Mesendoderm (in vitro differentiated cells): ENCODE measurements at regions not wholly inside any gene's neighbourhood (a gene's known extent, or its start where the extent isn't known, plus 50 kb on each side); places are given as distances from the start of the nearest gene placed in this dataset.

Experiments
- DNase-seq: peaks from one replicate; pipeline ENCODE4 v3.0.0; 2013
- H2AK5ac ChIP-seq: 2 replicates; pipeline ENCODE4 v1.6.1; 2013; ENCODE audit warnings: low read length, inconsistent platforms
- H2BK120ac ChIP-seq: 2 replicates; pipeline ENCODE4 v1.6.1; 2013; ENCODE audit warnings: low read depth, mild to moderate bottlenecking, low read length, moderate library complexity, mixed read lengths
- H2BK15ac ChIP-seq: replicated peaks from 2 replicates; pipeline ENCODE4 v1.6.1; 2013; ENCODE audit warnings: low read depth, mild to moderate bottlenecking, moderate library complexity
- H2BK5ac ChIP-seq: 2 replicates; pipeline ENCODE4 v1.6.1; 2013; ENCODE audit warnings: low read length, inconsistent platforms
- H3K18ac ChIP-seq: 2 replicates; pipeline ENCODE4 v1.6.1; 2013; ENCODE audit warnings: mild to moderate bottlenecking, low read length, mixed read lengths
- H3K23ac ChIP-seq: one replicate; pipeline ENCODE4 v1.6.1; 2013; ENCODE audit warnings: low read length
- H3K27ac ChIP-seq: 2 replicates; pipeline ENCODE4 v1.5.1; 2013; ENCODE audit warnings: low read depth, mild to moderate bottlenecking, inconsistent platforms, low read length, moderate library complexity
- H3K27me3 ChIP-seq: 2 replicates; pipeline ENCODE4 v1.6.1; 2013; ENCODE audit warnings: low read length, control low read depth, mild to moderate bottlenecking, inconsistent platforms; ENCODE audit not compliant: insufficient read depth, poor library complexity
- H3K36me3 ChIP-seq: 2 replicates; pipeline ENCODE4 v1.6.1; 2013; ENCODE audit warnings: low read length, inconsistent platforms; ENCODE audit not compliant: control insufficient read depth, insufficient read depth
- H3K4ac ChIP-seq: one replicate; pipeline ENCODE4 v1.6.1; 2013; ENCODE audit warnings: low read depth, mild to moderate bottlenecking, low read length, moderate library complexity
- H3K4me1 ChIP-seq: 2 replicates; pipeline ENCODE4 v1.6.1; 2013; ENCODE audit warnings: low read depth, low read length, inconsistent platforms; ENCODE audit not compliant: control insufficient read depth
- H3K4me2 ChIP-seq: 2 replicates; pipeline ENCODE4 v1.6.1; 2013; ENCODE audit warnings: low read length
- H3K4me3 ChIP-seq: 2 replicates; pipeline ENCODE4 v1.5.1; 2013; ENCODE audit warnings: mild to moderate bottlenecking, low read length
- H3K56ac ChIP-seq: one replicate; pipeline ENCODE4 v1.6.1; 2013; ENCODE audit warnings: low read length
- H3K79me1 ChIP-seq: 2 replicates; pipeline ENCODE4 v1.6.1; 2013; ENCODE audit warnings: low read length, inconsistent platforms
- H3K79me2 ChIP-seq: 2 replicates; pipeline ENCODE4 v1.6.1; 2013; ENCODE audit warnings: mild to moderate bottlenecking, low read length; ENCODE audit not compliant: control insufficient read depth, insufficient read depth
- H3K9ac ChIP-seq: 2 replicates; pipeline ENCODE4 v1.6.1; 2013; ENCODE audit warnings: low read length, inconsistent platforms
- H4K5ac ChIP-seq: one replicate; pipeline ENCODE4 v1.6.1; 2013; ENCODE audit warnings: low read length
- H4K8ac ChIP-seq: one replicate; pipeline ENCODE4 v1.6.1; 2013; ENCODE audit warnings: low read depth, mild to moderate bottlenecking, control low read depth, low read length, moderate library complexity
- WGBS: extraction: QIAGEN DNeasy Blood & Tissue Kit; methylation state at CpG from one replicate; pipeline ENCODE4 v1.1.7; 2013; ENCODE audit warnings: low lambda C conversion rate, missing lambda C conversion rate; ENCODE audit not compliant: insufficient coverage; ENCODE audit errors: extremely low coverage; 5-methylcytosine and 5-hydroxymethylcytosine counted together

DNA sequence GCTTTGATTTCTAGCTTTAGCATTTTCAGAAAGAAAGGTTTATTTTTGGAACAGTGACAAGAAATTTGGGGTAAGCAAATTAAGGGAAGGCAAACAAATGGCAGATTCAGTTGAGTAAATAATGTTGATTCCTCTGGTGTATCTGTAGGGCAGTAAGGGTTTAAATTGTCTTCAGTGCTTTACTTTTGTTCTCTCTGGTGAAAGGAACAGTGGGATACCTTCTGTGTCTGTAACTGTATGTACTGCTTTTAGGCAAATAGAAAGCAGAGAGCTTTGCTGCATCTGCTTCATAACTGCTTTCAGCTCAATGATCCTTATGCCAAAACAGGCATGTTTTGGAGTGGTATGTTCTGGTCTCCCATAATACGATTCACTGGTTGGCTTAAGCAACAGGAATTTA is 932.1 kb upstream of the SLIT2 start:
- H3K27ac ChIP-seq, result no peak overlapping the region
- H3K9ac ChIP-seq, result no peak overlapping the region
- no peak overlapping the region for H3K4me2 ChIP-seq
- H2BK120ac ChIP-seq, result no peak overlapping the region
- H3K23ac ChIP-seq, result no peak overlapping the region
- no peaks in the 10 kb centered on the region for H3K79me1 ChIP-seq
- H3K27me3 ChIP-seq, result no peaks in the 10 kb centered on the region
- H3K4me1 ChIP-seq, result no peaks in the 10 kb centered on the region
- no peak overlapping the region for H3K56ac ChIP-seq
- no peak overlapping the region for H2AK5ac ChIP-seq
- H2BK5ac ChIP-seq, result no peak overlapping the region
- no peak overlapping the region for H2BK15ac ChIP-seq
- H3K18ac ChIP-seq, result no peak overlapping the region
- H4K5ac ChIP-seq, result no peak overlapping the region
- no peak overlapping the region for H3K4ac ChIP-seq
- DNase-seq, result no peak
- H4K8ac ChIP-seq, result no peak overlapping the region
- WGBS, result no CpG with 5 or more reads among the region's 1 CpG
- H3K79me2 ChIP-seq, result no peaks in the 10 kb centered on the region
- H3K4me3 ChIP-seq, result no peak overlapping the region
- no peaks in the 10 kb centered on the region for H3K36me3 ChIP-seq

DNA sequence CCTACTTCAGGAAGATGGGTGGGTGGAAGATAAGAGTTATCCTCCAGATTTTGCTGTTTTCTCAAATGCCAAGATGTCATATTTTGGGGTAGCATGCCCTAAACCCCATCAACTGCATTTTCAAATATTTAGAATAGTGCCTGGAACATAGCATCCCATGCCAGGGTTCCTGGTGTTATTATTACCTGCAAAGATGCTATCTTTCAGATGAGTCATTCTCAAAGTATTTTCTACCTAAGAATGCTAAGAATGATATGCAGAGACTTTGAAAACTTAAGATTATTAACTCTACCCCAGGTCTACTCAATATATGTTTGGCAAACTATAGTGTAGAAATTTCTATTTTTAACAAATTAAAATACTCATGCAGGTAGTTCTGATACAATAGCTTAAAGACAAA is 934.3 kb upstream of the SLIT2 start:
- no peak overlapping the region for H3K56ac ChIP-seq
- H3K4me3 ChIP-seq, result no peak overlapping the region
- no peaks in the 10 kb centered on the region for H3K79me2 ChIP-seq
- H4K8ac ChIP-seq, result no peak overlapping the region
- no peaks in the 10 kb centered on the region for H3K36me3 ChIP-seq
- no peak overlapping the region for H3K27ac ChIP-seq
- no peaks in the 10 kb centered on the region for H3K79me1 ChIP-seq
- no peak overlapping the region for H2BK120ac ChIP-seq
- no peak overlapping the region for H3K4ac ChIP-seq
- no peak overlapping the region for H4K5ac ChIP-seq
- H2AK5ac ChIP-seq, result no peak overlapping the region
- no peaks in the 10 kb centered on the region for H3K27me3 ChIP-seq
- H2BK5ac ChIP-seq, result no peak overlapping the region
- no peak overlapping the region for H3K18ac ChIP-seq
- H3K23ac ChIP-seq, result no peak overlapping the region
- no peak overlapping the region for H3K9ac ChIP-seq
- peak; percentile 59 for DNase-seq
- H3K4me2 ChIP-seq, result no peak overlapping the region
- H3K4me1 ChIP-seq, result no peaks in the 10 kb centered on the region
- H2BK15ac ChIP-seq, result no peak overlapping the region

DNA sequence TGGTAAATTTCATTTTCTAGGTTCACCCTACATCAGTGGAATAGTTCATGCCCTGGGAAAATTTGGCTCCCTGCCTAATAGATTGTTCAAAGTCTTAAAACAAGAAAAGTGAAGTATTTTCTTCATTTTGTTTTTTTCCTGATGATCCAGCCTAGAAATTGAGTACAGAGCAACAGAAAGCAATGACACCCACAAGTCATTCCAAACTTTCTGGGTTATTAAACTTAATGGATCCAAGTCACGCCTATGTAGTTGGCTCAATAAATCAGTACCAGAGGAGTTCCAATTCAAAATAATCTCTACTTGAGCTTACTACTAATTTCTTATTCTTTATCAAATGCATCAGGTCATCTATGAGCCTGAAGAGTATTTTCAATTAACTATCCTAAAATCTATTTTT is 937.6 kb upstream of the SLIT2 start:
- Histone ChIP-seq H4K8ac (no peak overlapping the region), H2BK120ac (no peak overlapping the region), H3K18ac (no peak overlapping the region), H3K4me2 (no peak overlapping the region), H2AK5ac (no peak overlapping the region), H3K27me3 (no peaks in the 10 kb centered on the region), H3K79me1 (no peaks in the 10 kb centered on the region), H3K27ac (no peak overlapping the region), H2BK15ac (peak overlapping the region; percentile 36), H3K4me1 (no peaks in the 10 kb centered on the region), H3K4ac (no peak overlapping the region), H3K56ac (no peak overlapping the region), H3K23ac (no peak overlapping the region), H3K9ac (no peak overlapping the region), H2BK5ac (no peak overlapping the region), H3K79me2 (no peaks in the 10 kb centered on the region), H4K5ac (no peak overlapping the region), H3K36me3 (no peaks in the 10 kb centered on the region), H3K4me3 (no peak overlapping the region)
- DNase-seq, result no peak
- no CpG with 5 or more reads among the region's 1 CpG for WGBS

DNA sequence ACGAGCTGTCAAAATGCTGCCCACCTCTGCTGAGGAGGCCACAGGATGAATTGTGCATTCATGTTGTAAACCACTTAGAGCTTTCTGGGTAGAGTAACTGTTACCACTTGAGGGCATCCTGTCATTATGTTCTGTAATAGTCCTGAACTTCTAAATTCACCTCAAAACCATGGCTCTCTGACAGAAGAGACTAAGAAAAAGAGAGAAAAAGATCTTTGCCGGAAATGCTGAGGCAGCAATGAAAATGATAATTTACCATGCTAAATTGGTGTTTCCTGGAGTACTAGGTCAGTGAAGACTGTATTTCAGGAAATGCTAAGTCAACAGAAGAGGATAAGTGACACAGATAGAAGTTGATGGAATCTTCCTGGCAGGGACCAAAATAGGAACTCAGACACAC is 942.3 kb upstream of the SLIT2 start:
- Histone ChIP-seq H3K79me2 (no peaks in the 10 kb centered on the region), H3K79me1 (no peaks in the 10 kb centered on the region), H3K4me1 (no peaks in the 10 kb centered on the region), H3K4me2 (no peak overlapping the region), H2BK15ac (no peak overlapping the region), H3K56ac (no peak overlapping the region), H3K23ac (no peak overlapping the region), H3K4ac (no peak overlapping the region), H3K4me3 (no peak overlapping the region), H4K5ac (no peak overlapping the region), H3K18ac (no peak overlapping the region), H2BK5ac (no peak overlapping the region), H3K27ac (no peak overlapping the region), H4K8ac (no peak overlapping the region), H2BK120ac (no peak overlapping the region), H3K9ac (no peak overlapping the region), H3K27me3 (no peaks in the 10 kb centered on the region), H3K36me3 (no peaks in the 10 kb centered on the region), H2AK5ac (no peak overlapping the region)
- DNase-seq, result peak; percentile 53
- no CpG with 5 or more reads among the region's 2 CpGs for WGBS

DNA sequence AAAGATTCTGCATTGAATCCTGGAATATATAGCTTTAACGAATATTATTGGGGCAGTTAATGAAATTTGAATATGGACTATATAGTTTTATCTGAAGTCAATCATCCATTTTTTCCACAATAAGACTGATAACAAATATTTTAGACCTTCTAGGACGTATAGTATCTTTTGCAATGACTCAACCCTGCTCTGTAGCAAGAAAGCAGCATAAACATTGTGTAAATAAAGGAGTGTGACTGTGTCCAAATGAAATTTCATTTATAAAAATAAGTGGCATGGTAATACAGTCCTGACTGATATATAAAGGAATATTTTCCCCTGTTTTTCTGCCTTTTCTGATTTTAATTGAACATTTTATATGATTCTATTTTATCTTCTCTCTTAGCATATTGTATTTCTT is 947.7 kb upstream of the SLIT2 start:
- WGBS, result no CpG with 5 or more reads among the region's 2 CpGs
- Histone ChIP-seq H3K4me2 (no peak overlapping the region), H3K4ac (no peak overlapping the region), H3K79me2 (no peaks in the 10 kb centered on the region), H3K36me3 (no peaks in the 10 kb centered on the region), H3K4me3 (no peak overlapping the region), H4K8ac (no peak overlapping the region), H2BK15ac (no peak overlapping the region), H4K5ac (no peak overlapping the region), H3K18ac (no peak overlapping the region), H3K79me1 (no peaks in the 10 kb centered on the region), H3K9ac (no peak overlapping the region), H3K23ac (no peak overlapping the region), H3K56ac (no peak overlapping the region), H2AK5ac (no peak overlapping the region), H2BK5ac (no peak overlapping the region), H3K4me1 (no peaks in the 10 kb centered on the region), H2BK120ac (no peak overlapping the region), H3K27me3 (no peaks in the 10 kb centered on the region), H3K27ac (no peak overlapping the region)
- no peak for DNase-seq

- no peak overlapping the region for H2BK5ac ChIP-seq
- H3K79me2 ChIP-seq, result no peaks in the 10 kb centered on the region
- no peak overlapping the region for H3K56ac ChIP-seq
- WGBS, result no CpG with 5 or more reads among the region's 4 CpGs
- no peak overlapping the region for H2BK15ac ChIP-seq
- no peak overlapping the region for H3K9ac ChIP-seq
- no peak overlapping the region for H4K5ac ChIP-seq
- H3K18ac ChIP-seq, result no peak overlapping the region
- DNase-seq, result peak; percentile 67
- no peak overlapping the region for H3K4me2 ChIP-seq
- no peak overlapping the region for H3K27ac ChIP-seq
- H4K8ac ChIP-seq, result no peak overlapping the region
- H3K79me1 ChIP-seq, result no peaks in the 10 kb centered on the region
- H3K4ac ChIP-seq, result no peak overlapping the region
- H3K23ac ChIP-seq, result no peak overlapping the region
- H3K36me3 ChIP-seq, result no peaks in the 10 kb centered on the region
- no peaks in the 10 kb centered on the region for H3K27me3 ChIP-seq
- no peak overlapping the region for H2AK5ac ChIP-seq
- no peak overlapping the region for H2BK120ac ChIP-seq
- H3K4me3 ChIP-seq, result no peak overlapping the region
- H3K4me1 ChIP-seq, result no peaks in the 10 kb centered on the region
Measured at GRCh38 chr4:19301527-19301926, 950.2 kb upstream of the SLIT2 start.
